OCI-LY3 (cell line): ENCODE measurements at regions not wholly inside any gene's neighbourhood (a gene's known extent, or its start where the extent isn't known, plus 50 kb on each side); places are given as distances from the start of the nearest gene placed in this dataset.

Experiments
- H2AFZ ChIP-seq: fragments of 200-600, 300-600 bp; shearing (Covaris generic); 2 replicates; pipeline ENCODE4 v1.6.0; 2014; ENCODE audit warnings: antibody characterized with exemption, low read depth, low read length
- H3K27ac ChIP-seq: fragments of 200-600, 300-600 bp; sonication (generic); 2 replicates; pipeline ENCODE4 v1.5.1; 2014; ENCODE audit warnings: mild to moderate bottlenecking, low read length, moderate library complexity, mixed read lengths
- H3K27me3 ChIP-seq: fragments of 200-600, 300-600 bp; sonication (generic); 2 replicates; pipeline ENCODE4 v1.6.1; 2014; ENCODE audit warnings: low read depth, low read length, mixed read lengths
- H3K36me3 ChIP-seq: fragments of 200-600, 300-600 bp; sonication (generic); replicated peaks from 2 replicates; pipeline ENCODE3; 2014; ENCODE audit warnings: low read depth, low read length, mixed read lengths
- H3K4me1 ChIP-seq: fragments of 300-600, 200-600 bp; sonication (generic); 2 replicates; pipeline ENCODE4 v1.6.1; 2014; ENCODE audit warnings: low read length, mixed read lengths
- H3K4me2 ChIP-seq: fragments of 200-600, 300-600 bp; sonication (generic); 2 replicates; pipeline ENCODE4 v1.6.1; 2014; ENCODE audit warnings: low read length, mixed read lengths
- H3K4me3 ChIP-seq: fragments of 300-600, 200-600 bp; sonication (generic); 2 replicates; pipeline ENCODE4 v1.5.1; 2014; ENCODE audit warnings: antibody characterized with exemption, mild to moderate bottlenecking, low read length, moderate library complexity
- H3K79me2 ChIP-seq: fragments of 300-600, 200-600 bp; shearing (Covaris generic); 2 replicates; pipeline ENCODE4 v1.6.1; 2014; ENCODE audit warnings: mild to moderate bottlenecking, low read length, mixed read lengths
- H3K9ac ChIP-seq: fragments of 300-600, 200-600 bp; shearing (Covaris generic); 2 replicates; pipeline ENCODE4 v1.6.0; 2014; ENCODE audit warnings: mild to moderate bottlenecking, low read length, moderate library complexity
- H3K9me3 ChIP-seq: fragments of 200-600, 300-600 bp; shearing (Covaris generic); 2 replicates; pipeline ENCODE4 v1.6.1; 2014; ENCODE audit warnings: low read length, mixed read lengths; ENCODE audit not compliant: insufficient read depth
- H4K20me1 ChIP-seq: fragments of 200-600, 300-600 bp; sonication (generic); 2 replicates; pipeline ENCODE4 v1.6.1; 2016; ENCODE audit warnings: low read length, mixed read lengths; ENCODE audit not compliant: insufficient read depth
- EZH2phosphoT487 ChIP-seq: fragments of 200-600 bp; shearing (Covaris generic); IDR thresholded peaks from 2 replicates; pipeline ENCODE4 v1.6.1; 2018; ENCODE audit warnings: antibody characterized with exemption, mixed run types, low read depth
- TF ChIP-seq, protein P1 (sequence below): fragments of 200-600, 300-600 bp; sonication (generic); IDR thresholded peaks from 2 replicates; pipeline ENCODE4 v1.5.1; 2014; ENCODE audit warnings: antibody characterized with exemption, low read length, low read depth

DNA sequence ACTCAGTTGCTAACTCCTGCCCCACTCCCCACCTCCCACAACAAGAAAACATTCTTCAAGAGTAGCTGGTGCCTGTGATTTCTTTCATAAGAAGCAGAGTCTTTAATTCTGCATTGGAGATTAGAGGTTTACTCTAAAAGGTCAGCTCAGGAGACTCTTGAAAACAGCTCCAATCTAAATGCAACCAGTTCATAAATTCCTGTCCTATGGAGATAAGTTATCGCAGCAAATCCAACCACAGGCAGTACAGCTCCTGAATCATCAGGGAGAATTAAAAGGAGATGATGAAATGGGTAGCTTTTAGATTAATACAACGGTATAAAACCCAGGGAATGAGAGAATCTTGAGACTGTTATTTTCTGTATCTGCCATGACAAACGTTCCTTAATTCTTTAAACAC, 130.7 kb downstream of the SOCS6 start:
- Histone ChIP-seq H3K9ac (no peak overlapping the region), H4K20me1 (no peaks in the 10 kb centered on the region), H3K4me1 (peaks cover 31% of the 10 kb centered on the region), H2AFZ (no peak overlapping the region), H3K9me3 (no peaks in the 10 kb centered on the region), H3K27ac (no peak overlapping the region), H3K4me3 (peak overlapping the region; percentile 61), H3K36me3 (no peaks in the 10 kb centered on the region), H3K79me2 (no peaks in the 10 kb centered on the region), H3K27me3 (peaks cover 31% of the 10 kb centered on the region), H3K4me2 (peak overlapping the region; percentile 79)
- TF ChIP-seq, protein P1, sequence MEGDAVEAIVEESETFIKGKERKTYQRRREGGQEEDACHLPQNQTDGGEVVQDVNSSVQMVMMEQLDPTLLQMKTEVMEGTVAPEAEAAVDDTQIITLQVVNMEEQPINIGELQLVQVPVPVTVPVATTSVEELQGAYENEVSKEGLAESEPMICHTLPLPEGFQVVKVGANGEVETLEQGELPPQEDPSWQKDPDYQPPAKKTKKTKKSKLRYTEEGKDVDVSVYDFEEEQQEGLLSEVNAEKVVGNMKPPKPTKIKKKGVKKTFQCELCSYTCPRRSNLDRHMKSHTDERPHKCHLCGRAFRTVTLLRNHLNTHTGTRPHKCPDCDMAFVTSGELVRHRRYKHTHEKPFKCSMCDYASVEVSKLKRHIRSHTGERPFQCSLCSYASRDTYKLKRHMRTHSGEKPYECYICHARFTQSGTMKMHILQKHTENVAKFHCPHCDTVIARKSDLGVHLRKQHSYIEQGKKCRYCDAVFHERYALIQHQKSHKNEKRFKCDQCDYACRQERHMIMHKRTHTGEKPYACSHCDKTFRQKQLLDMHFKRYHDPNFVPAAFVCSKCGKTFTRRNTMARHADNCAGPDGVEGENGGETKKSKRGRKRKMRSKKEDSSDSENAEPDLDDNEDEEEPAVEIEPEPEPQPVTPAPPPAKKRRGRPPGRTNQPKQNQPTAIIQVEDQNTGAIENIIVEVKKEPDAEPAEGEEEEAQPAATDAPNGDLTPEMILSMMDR = no peak
- TF ChIP-seq EZH2phosphoT487 = no peak

DNA sequence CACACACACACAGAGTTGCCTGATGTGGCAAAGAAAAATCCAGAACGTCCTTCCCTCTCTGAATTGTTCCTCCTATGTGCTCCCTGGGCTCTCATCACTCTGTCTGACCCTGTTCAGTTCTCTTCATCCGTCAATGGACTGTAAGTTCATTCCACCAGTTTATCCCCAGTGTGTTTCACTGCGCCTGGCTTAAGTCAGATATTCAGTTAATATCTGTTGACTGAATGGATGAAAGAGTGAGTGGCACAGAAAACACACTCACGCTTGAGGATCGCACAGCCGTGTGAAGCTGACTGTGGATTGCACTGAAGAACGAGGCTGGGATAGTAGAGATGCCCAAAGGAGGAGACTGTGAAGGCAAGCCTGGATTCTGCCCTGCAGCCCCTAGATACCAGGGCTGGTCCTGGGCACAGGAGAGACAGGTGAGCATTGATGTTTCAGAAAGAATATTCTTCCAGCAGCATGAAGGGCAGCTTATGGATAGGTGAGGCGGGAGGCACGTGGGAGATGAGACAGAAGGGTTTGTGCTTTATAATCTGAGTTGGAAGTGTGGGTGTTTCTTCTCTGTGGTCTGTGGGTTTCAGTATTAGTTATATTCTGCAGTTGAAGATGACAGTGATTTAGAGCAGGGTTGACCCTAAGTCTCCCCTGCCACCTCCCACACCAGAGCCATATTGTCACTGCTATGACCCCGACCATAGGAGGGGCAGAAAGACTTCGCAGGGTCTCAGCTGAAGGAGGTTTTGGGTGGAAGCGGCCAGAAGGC, 129.9 kb downstream of the SOCS6 start:
- Histone ChIP-seq H2AFZ (no peak overlapping the region; the same call in 1 of the 2 replicates), H3K4me3 (peak overlapping the region; percentile 61), H4K20me1 (no peaks in the 10 kb centered on the region), H3K27me3 (peaks cover 31% of the 10 kb centered on the region), H3K4me2 (peak overlapping the region; percentile 79), H3K9me3 (no peaks in the 10 kb centered on the region), H3K4me1 (peaks cover 31% of the 10 kb centered on the region), H3K36me3 (no peaks in the 10 kb centered on the region), H3K79me2 (no peaks in the 10 kb centered on the region), H3K27ac (no peak overlapping the region), H3K9ac (no peak overlapping the region; the same call in 1 of the 2 replicates)
- 0 out of 2 replicates have a peak, but pooled peaks have one; percentile 15 for TF ChIP-seq EZH2phosphoT487
- TF ChIP-seq, protein P1 = no peak

DNA sequence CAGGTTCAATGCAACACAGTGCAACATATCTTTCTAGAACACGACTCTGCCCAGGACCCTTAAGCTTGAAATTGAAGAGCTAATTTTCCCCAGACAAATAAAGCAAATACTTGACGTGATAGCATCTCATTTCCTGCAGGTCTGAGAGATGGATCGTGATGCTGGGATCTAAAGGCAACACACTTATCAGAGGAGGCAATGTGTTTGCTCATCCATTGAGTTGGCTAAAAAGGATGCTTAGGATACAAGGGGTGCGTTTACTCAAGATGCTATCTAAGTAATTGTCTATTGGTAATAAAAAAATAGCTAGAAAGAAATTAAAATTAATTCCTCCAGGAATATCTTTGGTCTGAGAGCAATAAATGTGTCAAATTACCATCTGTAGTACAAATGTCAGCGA, 129.0 kb downstream of the SOCS6 start:
- H3K4me2 ChIP-seq = no peak overlapping the region
- H3K4me3 ChIP-seq = no peak overlapping the region
- peaks cover 33% of the 10 kb centered on the region for H3K27me3 ChIP-seq
- no peak overlapping the region for H2AFZ ChIP-seq
- no peaks in the 10 kb centered on the region for H3K79me2 ChIP-seq
- H3K27ac ChIP-seq = no peak overlapping the region
- no peak for TF ChIP-seq EZH2phosphoT487
- TF ChIP-seq, protein P1 = no peak
- H3K4me1 ChIP-seq = peaks cover 31% of the 10 kb centered on the region
- H3K9ac ChIP-seq = no peak overlapping the region
- H3K36me3 ChIP-seq = no peaks in the 10 kb centered on the region
- no peaks in the 10 kb centered on the region for H4K20me1 ChIP-seq
- H3K9me3 ChIP-seq = no peaks in the 10 kb centered on the region

DNA sequence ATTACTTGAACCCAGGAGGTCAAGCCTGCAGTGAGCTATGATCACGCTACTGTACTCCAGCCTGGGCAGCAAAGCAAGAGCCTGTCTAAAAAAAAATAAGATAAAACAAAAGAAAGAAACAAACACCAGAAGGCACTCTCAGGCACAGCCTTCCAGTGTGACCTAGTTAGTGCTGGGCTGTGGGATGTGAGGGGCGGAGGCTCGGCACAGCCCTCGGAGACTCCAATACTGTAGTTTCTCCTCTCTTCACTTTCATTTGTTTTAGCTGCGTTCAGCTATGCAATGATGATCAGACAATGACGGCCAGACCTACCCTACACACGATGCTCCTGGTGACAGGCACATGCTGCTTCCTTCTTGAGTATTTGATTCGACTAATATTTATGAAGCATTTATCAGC, 127.7 kb downstream of the SOCS6 start:
- Histone ChIP-seq H3K79me2 (no peaks in the 10 kb centered on the region), H3K9ac (no peak overlapping the region), H3K4me2 (no peak overlapping the region), H3K27ac (no peak overlapping the region), H3K9me3 (no peaks in the 10 kb centered on the region), H3K4me1 (peaks cover 20% of the 10 kb centered on the region), H2AFZ (no peak overlapping the region), H3K36me3 (no peaks in the 10 kb centered on the region), H3K4me3 (no peak overlapping the region), H4K20me1 (no peaks in the 10 kb centered on the region), H3K27me3 (peaks cover 33% of the 10 kb centered on the region)
- TF ChIP-seq, protein P1 = no peak
- no peak for TF ChIP-seq EZH2phosphoT487
